ENCODE measurements at regions not wholly inside any gene's neighbourhood (a gene's known extent, or its start where the extent isn't known, plus 50 kb on each side); places are given as distances from the start of the nearest gene placed in this dataset.
"Not testable (repeated sequence)": the region's sequence is repeated elsewhere in the genome, so short reads cannot be mapped to it uniquely, and the experiment has no call there.

DNA sequence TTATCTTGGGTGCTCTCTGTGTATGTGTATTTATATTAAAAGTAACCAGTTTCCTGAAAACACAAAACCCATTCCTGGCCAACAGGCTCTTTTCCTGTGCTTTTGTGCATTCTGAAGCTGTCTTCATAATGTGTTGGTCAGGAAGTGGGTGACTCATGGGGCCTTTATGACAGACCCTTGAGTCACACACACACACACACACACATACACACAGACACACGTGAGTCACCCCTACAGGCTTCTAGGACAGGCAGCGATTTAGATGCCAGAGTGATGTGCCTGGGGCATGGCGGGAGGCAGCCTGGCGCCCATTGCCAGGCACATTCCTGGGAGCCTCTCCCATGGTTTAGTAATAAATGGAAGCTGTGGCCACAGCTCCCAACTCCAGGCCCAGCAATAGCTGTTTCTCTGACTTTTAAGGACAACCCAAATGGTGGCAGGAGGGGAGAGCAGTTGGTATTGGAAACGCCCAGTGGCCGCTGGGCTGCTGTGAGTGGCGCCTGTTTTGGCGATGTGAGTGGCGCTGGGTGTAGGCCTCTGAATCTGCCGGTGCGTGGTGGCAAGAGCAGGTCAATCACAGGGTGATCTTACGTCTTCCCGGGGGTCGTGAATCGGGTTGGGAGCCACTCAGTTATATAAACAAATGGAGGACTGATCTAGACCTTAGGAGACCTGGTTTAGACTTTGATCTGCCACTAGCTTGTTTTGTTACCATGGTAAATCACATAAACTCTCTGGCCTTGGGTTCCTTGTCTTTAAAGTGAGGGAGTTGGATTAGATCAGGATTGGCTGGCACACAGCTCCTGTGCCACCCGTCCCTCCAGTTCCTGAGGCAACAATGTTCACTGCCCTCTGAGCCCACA, 150.7 kb upstream of the DLX2 start:
- peak; percentile 97 for DNase-seq (ENCODE audit: low read depth)

DNA sequence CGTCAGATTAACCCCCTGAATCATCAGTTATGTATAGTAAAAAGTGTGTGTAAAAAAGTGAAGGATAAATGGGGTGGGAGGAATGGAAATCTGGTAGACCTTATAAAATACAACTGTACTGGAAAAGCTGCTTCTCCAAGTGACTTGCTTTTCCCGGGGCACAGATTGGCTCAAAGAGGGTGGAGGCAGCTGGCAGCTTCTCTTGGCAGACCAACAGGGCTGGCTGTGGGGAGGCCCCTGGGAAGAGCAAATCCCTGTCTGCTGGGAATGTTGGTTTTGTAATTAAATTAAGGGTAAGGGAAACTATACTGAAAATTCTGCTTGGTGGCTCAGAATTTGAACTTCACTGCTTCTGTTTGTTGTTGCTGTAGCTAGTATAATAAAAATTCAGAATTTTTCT, 154.2 kb upstream of the DLX2 start:
- DNase-seq (ENCODE audit: low read depth) = peak; percentile 75

DNA sequence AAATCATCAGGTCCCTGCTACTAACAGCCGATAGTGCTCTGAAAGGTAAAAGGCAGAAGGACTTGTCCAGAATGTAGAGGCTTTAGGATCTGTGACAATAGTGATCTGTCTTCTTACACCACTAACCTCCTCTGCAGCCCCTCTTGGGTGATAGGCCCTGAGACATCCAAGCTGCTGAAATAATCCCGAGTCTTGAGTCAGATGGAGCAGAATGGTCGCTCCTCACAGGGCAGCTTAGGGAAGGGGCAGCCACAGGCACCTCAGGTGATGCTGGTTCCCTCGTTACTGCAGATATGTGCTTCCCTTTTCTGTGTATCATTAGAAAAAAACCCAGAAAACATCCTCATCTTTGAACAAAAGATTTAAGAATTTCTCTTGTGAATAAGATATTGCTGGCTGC, 157.1 kb upstream of the DLX2 start:
- no peak for DNase-seq (ENCODE audit: low read depth)

DNA sequence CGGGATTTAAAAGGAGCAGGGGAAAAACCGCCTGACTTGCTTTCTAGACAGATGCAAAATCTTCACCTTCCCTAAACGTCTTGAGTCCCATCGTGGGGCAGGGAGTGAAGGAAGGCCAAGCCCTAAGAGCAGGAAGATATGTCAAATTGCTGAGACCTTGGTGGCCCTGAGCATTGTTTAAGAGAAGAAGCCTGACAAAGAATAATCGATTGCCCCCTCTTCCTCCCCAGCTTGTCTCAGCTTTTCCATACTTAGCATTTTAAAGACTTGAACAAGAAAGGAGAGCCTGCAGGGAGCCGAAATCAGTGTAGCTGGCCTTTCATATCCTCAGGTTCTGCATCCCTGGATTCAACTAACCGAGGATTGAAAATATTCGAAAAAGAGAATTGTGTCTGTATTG, 157.6 kb upstream of the DLX2 start:
- no peak for DNase-seq (ENCODE audit: low read depth)

DNA sequence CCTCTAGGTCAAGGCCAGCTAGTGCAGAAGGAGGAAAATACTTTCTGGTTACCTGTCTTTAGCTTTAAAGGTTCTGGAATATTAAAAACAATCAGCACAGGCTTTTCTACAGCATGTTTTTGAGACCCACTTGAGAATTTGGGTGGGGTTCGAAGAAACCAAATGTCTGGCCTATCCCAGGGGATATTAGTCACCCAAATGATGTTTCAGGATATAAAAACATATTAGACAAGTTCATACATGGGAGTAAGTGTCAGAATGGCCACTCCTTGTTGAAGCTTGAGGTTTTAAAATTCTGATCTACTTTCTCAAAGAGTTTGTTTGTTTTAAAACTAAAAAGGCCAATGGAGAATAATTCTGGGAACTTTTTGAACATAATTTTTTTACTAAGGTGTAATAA, 158.6 kb upstream of the DLX2 start:
- peak; percentile 46 for DNase-seq (ENCODE audit: low read depth)

DNA sequence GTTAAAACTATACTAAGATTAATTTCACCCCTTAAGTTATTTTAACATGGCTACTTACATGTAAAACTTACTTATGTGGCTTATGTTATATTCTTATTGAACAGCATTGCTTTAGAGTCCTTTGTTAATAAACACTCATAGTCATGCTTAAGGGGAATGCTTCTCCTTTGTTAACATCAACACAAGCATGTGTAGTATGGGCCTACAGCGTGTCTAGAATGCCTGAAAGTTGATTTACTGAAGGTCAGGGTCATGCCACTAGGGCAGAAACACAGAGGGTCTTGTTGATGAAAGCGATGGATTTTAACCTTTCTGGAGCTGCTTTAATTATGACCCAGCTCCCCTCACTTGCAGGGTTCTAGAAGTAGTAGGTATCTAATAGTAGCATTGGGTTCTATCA, 159.8 kb upstream of the DLX2 start:
- DNase-seq (ENCODE audit: low read depth) = no peak

DNA sequence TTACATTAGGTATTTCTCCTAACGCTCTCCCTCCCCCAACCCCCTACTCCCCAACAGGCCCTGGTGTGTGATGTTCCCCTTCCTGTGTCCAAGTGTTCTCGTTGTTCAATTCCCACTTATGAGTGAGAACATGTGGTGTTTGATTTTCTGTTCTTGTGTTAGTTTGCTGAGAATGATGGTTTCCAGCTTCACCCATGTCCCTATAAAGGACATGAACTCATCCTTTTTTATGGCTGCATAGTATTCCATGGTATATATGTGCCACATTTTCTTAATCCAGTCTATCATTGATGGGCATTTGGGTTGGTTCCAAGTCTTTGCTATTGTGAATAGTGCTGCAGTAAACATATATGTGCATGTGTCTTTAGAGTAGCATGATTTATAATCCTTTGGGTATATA, 162.1 kb upstream of the DLX2 start:
- not testable (repeated sequence) for DNase-seq (ENCODE audit: low read depth)

DNA sequence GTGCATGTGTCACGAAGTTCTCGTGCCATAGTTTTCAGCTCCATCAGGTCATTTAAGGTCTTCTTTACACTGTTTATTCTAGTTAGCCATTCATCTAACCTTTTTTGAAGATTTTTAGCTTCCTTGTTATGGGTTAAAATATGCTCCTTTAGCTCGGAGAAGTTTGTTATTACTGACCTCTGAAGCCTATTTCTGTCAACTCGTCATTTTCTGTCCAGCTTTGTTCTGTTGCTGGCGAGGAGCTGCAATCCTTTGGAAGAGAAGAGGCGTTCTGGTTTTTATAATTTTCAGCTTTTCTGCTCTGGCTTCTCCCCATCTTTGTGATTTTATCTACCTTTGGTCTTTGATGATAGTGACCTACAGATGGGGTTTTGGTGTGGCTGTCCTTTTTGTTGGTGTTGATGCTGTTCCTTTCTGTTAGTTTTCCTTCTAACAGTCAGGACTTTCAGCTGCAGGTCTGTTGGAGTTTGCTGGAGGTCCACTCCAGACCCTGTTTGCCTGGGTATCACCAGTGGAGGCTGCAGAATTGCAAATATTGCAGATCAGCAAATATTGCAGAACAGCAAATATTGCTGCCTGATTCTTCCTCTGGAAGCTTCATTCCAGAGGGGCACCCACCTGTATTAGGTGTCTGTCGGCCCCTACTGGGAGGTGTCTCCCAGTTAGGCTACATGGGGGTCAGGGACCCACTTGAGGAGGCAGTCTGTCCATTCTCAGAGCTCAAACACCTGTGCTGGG, 157.7 kb upstream of the ITGA6 start:
- not testable (repeated sequence) for DNase-seq (ENCODE audit: low read depth)

DNA sequence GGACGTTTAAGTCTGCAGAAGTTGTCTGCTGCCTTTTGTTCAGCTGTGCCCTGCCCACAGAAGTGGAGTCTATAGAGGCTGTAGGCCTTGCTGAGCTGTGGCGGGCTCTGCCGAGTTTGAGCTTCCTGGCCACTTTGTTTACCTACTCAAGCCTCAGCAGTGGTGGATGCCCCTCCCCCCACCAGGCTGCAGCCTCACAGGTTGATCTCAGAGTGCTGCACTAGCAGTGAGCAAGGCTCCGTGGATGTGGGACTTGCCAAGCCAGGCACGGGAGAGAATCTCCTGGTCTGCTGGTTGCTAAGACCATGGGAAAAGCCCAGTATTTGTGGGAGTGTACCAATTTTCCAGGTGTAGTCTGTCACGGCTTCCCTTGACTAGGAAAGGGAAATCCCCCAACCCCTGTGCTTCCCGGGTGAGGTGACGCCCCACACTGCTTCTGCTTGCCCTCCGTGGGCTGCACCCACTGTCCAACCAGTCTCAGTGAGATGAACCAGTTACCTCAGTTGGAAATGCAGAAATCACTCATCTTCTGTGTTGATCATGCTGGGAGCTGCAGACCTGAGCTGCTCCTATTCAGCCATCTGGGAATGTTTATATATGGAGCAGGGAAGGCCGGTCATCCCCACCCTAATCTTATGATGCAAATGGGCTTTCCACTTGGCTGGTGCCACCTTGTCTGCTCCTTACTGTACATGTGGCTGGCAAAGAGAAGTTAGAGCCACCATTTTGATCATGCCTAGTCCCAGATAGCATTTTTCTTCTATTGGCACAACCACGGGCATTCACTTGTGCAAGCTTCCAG, 156.9 kb upstream of the ITGA6 start:
- DNase-seq (ENCODE audit: low read depth) = no peak

DNA sequence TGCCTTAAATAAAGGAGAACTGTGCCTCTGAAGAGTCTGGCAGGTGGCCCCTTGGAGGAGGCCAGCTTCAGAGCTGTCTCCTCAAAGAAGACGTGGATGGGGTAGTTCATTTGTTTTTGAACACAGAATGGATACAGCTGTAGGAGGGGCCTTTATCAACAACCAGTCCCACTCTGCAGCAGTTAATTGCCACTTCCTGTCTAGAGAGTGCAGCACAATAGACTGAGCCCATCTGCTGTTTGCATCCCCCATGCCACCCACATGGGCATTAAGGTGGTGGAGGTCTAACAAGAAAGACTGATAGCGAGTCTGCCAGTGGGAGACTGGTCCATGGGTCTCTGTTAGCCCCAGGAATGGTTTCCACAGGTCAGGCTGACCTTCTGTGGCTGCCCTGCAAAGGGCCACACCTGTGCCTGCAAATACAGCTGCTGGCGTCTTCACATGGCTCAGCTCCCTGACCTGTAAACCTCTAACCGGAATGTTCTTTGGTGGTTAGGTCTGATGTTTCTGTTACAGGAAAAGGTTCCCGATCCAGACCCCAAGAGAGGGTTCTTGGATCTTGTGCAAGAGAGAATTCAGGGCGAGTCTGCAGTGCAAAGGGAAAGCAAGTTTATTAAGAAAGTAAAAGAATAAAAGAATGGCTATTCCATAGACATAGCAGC, 153.3 kb upstream of the ITGA6 start:
- peak; percentile 81 for DNase-seq (ENCODE audit: low read depth)

DNA sequence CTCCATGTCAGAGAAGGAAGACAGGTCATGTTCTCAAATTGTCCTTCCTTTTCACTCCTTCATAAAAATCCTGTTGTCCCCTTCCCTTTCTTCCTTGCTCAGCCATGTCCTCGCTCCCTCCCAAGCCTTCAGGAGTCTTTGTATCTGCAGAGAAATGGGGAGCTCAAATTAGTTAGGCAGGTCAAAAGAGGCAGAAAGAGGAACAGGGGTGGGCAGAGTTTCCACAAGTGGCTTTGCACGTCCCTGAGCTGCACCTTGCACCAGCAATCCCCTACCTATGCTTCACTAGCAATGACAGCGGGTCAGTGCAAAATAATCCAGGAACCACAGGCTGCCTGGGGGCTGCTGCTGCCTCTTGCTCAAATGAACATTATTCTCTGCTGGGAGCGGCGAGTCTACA, 152.1 kb upstream of the ITGA6 start:
- no peak for DNase-seq (ENCODE audit: low read depth)

DNA sequence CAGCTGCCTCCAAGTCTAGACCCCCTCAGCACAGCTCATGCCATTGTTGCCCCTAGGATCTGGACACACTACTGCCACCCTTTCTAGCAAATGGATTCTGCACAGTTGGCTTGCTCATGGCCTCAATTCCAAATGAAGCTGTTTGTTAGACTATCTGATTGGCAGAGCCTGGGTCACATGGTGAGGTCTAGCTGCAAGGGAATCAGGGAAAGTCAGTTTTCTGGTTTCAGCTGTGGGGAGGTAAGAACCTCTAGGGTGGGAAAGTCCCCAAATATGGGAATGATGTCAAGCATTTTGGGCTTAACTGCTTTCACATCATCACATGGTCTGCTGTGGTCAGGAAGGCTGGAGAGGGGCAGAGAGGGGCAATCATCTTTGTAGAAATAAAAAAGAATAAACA, 150.4 kb upstream of the ITGA6 start:
- DNase-seq (ENCODE audit: low read depth) = no peak

DNA sequence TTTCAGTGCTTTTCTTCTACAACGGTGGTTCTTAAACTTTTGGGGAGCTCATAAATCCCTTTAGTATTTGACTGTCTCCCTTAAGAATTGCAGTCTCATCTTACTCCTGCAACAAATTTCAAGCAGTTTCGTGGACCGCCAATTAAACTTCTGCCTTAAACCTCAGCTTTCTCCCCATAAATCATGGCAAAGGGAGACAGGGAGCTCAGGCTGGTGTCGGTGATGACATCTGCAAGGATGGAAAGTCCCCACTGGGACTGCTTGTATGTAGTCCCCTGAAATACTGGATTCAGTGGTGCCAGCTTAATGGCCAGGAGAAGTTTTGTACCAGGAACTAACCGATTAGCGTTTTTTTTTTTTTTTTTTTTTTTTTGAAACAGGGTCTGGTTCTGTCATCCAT, 148.7 kb upstream of the ITGA6 start:
- DNase-seq (ENCODE audit: low read depth) = no peak

DNA sequence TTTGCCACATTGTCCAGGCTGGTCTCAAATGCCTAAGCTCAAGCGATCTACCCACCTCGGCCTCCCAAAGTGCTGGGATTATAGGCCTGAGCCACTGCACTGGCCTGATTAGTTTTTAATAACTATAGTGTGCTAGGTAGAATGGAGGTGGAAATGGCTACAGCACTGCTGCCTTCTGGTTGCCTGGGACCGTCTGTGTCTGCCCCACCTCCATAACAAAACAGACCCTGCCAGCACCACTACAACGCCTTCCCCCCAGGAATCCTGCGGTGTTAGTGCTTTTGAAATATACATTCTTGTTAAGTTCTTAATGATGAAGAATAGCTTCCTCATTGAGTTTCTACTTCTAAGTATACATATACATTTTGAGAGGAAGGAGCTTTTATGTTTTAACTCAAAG, 148.2 kb upstream of the ITGA6 start:
- no peak for DNase-seq (ENCODE audit: low read depth)

DNA sequence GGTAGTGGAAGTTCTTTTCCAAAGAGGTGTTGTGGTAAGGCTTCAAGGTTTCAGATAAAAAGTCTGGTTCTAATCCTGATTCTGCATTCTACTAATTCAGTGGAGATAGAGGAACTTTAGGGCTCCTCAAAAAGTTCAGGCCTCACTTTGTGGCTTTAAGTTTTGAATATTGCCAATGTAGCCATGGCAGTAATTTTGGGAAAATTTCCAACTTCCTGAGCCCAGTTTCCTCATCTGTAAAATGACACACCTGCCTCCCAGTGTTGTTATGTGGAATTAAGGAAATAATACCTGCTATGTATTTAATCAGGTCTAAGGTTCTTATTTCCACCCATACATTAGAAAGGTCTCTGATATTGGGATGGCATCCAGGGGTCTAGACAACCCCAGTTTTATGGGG, 147.6 kb upstream of the ITGA6 start:
- DNase-seq (ENCODE audit: low read depth) = no peak

DNA sequence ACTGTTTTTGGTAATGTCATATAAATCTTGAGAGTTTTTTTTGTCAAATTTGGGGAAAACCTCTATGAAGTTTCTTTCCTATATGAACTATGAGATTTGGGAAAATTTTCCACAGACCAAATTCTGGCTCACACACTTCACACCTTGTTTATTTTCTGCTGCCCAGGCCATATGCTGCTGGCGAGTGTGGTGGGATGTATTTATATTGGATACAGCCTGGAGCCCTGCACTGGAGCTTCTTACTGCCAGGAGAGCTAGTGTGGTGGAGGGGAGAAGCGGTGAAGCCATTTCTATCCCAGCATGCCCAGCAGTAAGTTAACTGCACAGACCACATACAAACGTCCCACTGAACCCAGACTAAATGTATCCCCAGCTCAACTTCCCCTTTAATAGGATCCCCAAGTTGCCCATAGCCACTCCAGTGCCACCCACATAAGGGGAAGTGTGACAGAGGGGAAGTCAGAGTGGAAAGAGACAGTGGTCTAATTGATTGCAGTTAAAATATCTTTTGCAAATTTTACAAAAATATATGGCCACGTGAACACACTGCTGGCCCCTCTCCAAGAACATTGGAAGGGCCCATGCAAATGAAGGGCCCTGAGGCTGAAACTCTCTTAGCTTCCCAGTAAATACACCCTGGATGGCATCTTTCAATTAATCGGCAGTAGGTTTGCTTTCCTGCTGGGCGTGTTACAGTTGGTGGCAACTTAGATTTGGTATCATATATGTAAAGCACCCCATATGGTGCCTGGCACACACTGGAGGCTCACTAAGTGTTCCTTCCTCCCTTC, 146.6 kb upstream of the ITGA6 start:
- DNase-seq (ENCODE audit: low read depth) = no peak

DNA sequence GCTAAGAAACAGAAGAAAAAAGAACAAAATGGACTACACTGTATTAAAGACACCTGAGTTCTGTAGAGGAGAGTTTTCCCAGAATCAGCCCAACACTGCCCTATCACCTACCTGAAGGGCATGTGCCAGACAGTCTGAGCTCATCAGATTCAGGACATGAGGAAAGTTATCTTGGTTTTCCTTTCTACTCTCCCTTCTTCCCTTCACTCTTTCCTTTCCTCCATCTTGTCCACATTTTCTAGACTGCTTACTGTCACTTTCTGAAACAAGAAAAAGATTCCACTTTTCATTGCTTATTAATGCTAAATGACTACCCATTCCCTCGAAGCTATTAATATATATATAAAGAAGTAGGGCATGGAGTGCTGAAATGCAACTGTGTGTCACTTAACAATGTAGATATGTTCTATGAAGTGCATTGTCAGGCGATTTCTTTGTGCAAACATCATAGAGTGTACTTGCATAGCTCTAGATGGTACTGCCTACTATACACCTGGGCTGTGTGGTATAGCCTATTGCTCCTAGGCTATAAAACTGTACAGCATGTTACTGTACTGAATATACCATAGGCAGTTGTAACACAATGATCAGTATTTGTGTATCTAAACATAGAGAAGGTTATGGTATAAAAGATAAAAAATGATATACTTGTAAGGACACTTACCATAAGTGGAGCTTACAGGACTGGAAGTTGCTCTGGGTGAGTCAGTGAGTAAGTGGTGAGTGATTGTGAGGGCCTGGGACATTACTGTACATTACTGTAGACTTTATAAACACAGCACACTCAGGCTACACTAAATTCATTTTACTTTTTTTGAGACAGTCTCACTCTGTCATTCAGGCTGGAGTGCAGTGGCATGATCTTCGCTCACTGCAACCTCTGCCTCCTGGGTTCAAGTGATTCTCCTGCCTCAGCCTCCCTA, 145.5 kb upstream of the ITGA6 start:
- DNase-seq (ENCODE audit: low read depth) = peak; percentile 31

DNA sequence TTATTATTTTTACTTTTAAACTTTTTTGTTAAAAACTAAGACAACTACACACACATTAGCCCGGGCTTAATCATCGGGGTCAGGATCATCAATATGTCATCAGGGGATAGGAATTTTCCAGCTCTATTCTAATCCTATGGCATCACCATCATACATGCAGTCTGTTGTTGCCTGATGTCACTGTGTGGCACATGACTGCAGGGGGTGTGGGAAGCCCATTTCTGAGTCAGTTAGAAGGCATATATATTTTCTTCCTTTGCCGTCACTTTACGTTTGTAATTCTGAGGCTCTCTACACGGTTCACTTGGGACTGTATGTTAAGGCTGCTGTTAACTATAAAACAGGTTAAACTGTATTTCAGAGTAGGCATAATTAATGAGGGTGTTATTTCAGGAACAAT, 144.4 kb upstream of the ITGA6 start:
- peak; percentile 93 for DNase-seq (ENCODE audit: low read depth)

DNA sequence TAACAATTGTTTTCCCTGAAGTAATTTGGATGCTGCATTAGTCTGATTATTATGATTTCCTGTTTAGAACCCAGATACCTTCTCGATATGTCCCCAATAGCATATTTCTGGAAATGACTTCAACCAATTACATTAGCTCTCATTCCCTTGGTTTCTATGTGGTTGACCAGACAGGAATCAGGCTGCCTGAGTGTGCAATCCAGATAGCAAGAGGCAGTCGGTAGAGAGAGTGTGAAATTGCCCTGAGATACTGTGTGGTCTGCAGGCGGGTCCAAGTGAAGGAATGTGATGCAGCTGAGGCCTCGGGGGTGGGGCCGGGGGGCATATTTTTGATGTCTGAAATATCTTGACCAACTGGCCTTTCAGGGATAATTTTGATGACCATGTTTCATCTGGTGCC, 143.9 kb upstream of the ITGA6 start:
- peak; percentile 99 for DNase-seq (ENCODE audit: low read depth)
